ENCODE measurements at regions not wholly inside any gene's neighbourhood (a gene's known extent, or its start where the extent isn't known, plus 50 kb on each side); places are given as distances from the start of the nearest gene placed in this dataset.

DNA sequence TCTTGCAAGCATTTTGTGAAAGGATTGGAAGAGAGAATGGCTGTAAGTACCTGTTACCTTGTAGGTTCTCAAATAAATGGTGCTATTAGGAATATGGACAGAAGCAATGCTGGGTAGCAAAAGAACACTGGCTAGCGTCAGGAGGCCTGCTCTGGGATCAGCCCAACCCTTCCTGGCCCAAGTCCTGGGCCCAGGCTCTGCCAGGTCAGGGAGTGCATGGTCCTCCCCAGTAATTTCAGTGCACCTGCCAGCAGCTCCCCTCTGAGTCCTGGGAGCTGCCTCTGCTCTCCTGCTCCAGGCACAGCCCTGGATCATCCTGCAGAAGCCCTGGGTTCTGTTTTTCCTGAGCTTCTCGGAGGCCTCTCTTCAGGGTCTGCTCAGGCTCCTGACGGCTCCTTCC lies 89.5 kb upstream of the ARAP3 start:
- TF ChIP-seq EP300 (IDR thresholded peaks at IDR 0.05) (no peak), POLR2A (IDR thresholded peaks at IDR 0.05) (no peak)
- TF ChIP-seq, protein P1, sequence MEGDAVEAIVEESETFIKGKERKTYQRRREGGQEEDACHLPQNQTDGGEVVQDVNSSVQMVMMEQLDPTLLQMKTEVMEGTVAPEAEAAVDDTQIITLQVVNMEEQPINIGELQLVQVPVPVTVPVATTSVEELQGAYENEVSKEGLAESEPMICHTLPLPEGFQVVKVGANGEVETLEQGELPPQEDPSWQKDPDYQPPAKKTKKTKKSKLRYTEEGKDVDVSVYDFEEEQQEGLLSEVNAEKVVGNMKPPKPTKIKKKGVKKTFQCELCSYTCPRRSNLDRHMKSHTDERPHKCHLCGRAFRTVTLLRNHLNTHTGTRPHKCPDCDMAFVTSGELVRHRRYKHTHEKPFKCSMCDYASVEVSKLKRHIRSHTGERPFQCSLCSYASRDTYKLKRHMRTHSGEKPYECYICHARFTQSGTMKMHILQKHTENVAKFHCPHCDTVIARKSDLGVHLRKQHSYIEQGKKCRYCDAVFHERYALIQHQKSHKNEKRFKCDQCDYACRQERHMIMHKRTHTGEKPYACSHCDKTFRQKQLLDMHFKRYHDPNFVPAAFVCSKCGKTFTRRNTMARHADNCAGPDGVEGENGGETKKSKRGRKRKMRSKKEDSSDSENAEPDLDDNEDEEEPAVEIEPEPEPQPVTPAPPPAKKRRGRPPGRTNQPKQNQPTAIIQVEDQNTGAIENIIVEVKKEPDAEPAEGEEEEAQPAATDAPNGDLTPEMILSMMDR (IDR thresholded peaks at IDR 0.05), result no peak

All from suprapubic skin (tissue), 3 donors.